Right atrium auricular region (tissue), 2 donors: ENCODE measurements at regions not wholly inside any gene's neighbourhood (a gene's known extent, or its start where the extent isn't known, plus 50 kb on each side); places are given as distances from the start of the nearest gene placed in this dataset.

ENCODE experiments used
- DNase-seq: peaks from one replicate; pipeline ENCODE4 v3.0.0-alpha.2; 2019; ENCODE audit warnings: low spot score
- H3K27ac ChIP-seq, 2 donors: fragments of 200-600 bp; sonication (generic); 1 replicate in 1 of 2; 2 replicates in 1 of 2; pipeline ENCODE4 v1.5.1; 2016 to 2019
- H3K27me3 ChIP-seq, 2 donors: fragments of 200-600 bp; sonication (generic); one replicate each; pipeline versions ENCODE4 v1.5.1 to v1.6.0; 2017 to 2019
- H3K36me3 ChIP-seq: fragments of 200-600 bp; sonication (generic); one replicate; pipeline ENCODE4 v1.5.1; 2016
- H3K4me1 ChIP-seq, 2 donors: fragments of 200-600 bp; sonication (generic); one replicate each; pipeline versions ENCODE4 v1.5.1 to v1.6.0; 2017 to 2019
- H3K4me3 ChIP-seq, 2 donors: fragments of 200-600 bp; sonication (generic); 1 replicate in 1 of 2; 2 replicates in 1 of 2; pipeline ENCODE4 v1.5.1; 2017 to 2019; ENCODE audit warnings: mild to moderate bottlenecking in 1 of 2, moderate library complexity in 1 of 2
- H3K9me3 ChIP-seq, 2 donors: fragments of 200-600 bp; sonication (generic); one replicate each; pipeline ENCODE4 v1.5.1; 2019
- CTCF ChIP-seq, 2 donors: fragments of 200-600 bp; sonication (generic); IDR thresholded peaks; one replicate each; pipeline ENCODE4 v1.5.1; 2019; ENCODE audit warnings: antibody characterized with exemption in 2 of 2

- Histone ChIP-seq H3K9me3 (no peaks in the 10 kb centered on the region), H3K27me3 (no peaks in the 10 kb centered on the region), H3K4me1 (no peaks in the 10 kb centered on the region), H3K4me3 (no peak overlapping the region), H3K27ac (no peak overlapping the region), H3K36me3 (no peaks in the 10 kb centered on the region)
- no peak for TF ChIP-seq CTCF (IDR thresholded peaks at IDR 0.05)
- DNase-seq: no peak
Measured at GRCh38 chr6:1244278-1244677, 67.6 kb upstream of the FOXQ1 start.

- Histone ChIP-seq H3K27ac (no peak overlapping the region), H3K4me3 (no peak overlapping the region), H3K4me1 (no peaks in the 10 kb centered on the region), H3K9me3 (no peaks in the 10 kb centered on the region), H3K36me3 (no peaks in the 10 kb centered on the region), H3K27me3 (no peaks in the 10 kb centered on the region)
- TF ChIP-seq CTCF (IDR thresholded peaks at IDR 0.05): no peak
- no peak for DNase-seq
Measured at GRCh38 chr6:1242446-1242845, 69.5 kb upstream of the FOXQ1 start.

DNA sequence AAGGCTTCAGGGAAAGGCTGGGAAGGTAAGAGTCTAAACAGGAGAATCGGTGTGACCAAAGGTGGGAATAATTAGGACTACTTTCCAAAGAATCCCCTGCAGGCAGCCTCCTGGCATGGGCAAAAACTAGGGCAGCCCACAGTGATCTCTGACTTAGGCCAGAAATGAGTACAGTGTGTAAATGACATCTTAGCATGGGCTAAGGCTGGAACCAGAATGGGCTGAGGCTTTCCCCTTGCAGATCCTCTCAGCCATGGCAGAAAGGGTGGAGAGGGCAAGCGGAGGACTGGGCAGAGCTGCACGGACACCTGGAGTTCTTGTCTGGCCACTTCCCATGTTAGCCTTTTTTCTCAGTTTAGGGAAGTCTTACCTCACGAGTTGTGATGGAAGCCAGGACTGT is 69.9 kb upstream of the FOXQ1 start:
- no peak for TF ChIP-seq CTCF (IDR thresholded peaks at IDR 0.05)
- DNase-seq: no peak
- H3K27me3 ChIP-seq: no peaks in the 10 kb centered on the region
- no peaks in the 10 kb centered on the region for H3K9me3 ChIP-seq
- H3K4me3 ChIP-seq: no peak overlapping the region
- H3K36me3 ChIP-seq: no peaks in the 10 kb centered on the region
- no peak overlapping the region for H3K27ac ChIP-seq
- H3K4me1 ChIP-seq: no peaks in the 10 kb centered on the region

DNA sequence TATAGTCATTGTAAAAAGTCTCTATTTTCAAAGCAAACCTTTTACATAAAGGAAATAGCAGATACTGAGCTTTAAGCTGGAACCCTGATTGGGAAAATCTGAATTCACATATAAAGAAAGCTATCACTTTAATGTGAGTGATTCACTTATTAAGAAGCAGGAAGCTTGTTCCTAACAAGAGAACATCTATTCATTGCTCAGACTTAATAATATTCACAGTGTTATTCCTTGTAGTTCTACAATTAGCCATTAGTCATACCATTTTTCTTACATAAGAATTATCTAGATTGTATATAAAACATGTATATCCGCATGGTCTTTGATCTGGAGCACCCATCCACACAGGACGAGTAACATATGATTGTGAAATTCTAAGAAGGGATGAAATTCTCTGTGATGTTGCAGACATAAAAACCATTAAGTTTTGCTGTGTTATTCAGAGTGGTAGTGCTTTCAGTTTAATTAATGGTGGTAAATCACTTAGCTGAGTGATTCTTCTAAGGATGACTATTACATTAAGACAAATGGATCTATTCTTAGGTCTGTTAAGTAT is 71.1 kb upstream of the FOXQ1 start:
- Histone ChIP-seq H3K4me1 (no peaks in the 10 kb centered on the region), H3K4me3 (no peak overlapping the region), H3K27ac (no peak overlapping the region), H3K36me3 (no peaks in the 10 kb centered on the region), H3K9me3 (no peaks in the 10 kb centered on the region), H3K27me3 (no peaks in the 10 kb centered on the region)
- DNase-seq: no peak
- TF ChIP-seq CTCF (IDR thresholded peaks at IDR 0.05): no peak

GRCh38 chr6:1239805-1240204 is 72.1 kb upstream of the FOXQ1 start:
- Histone ChIP-seq H3K9me3 (no peaks in the 10 kb centered on the region), H3K27ac (no peak overlapping the region), H3K4me3 (no peak overlapping the region), H3K27me3 (no peaks in the 10 kb centered on the region), H3K4me1 (no peaks in the 10 kb centered on the region), H3K36me3 (no peaks in the 10 kb centered on the region)
- TF ChIP-seq CTCF (IDR thresholded peaks at IDR 0.05): no peak
- no peak for DNase-seq

- TF ChIP-seq CTCF (IDR thresholded peaks at IDR 0.05): no peak
- H3K4me1 ChIP-seq: no peaks in the 10 kb centered on the region
- no peaks in the 10 kb centered on the region for H3K27me3 ChIP-seq
- H3K27ac ChIP-seq: no peak overlapping the region
- DNase-seq: no peak
- H3K9me3 ChIP-seq: no peaks in the 10 kb centered on the region
- no peak overlapping the region for H3K4me3 ChIP-seq
- no peaks in the 10 kb centered on the region for H3K36me3 ChIP-seq
Measured at GRCh38 chr6:1238040-1238439, 73.9 kb upstream of the FOXQ1 start.
